ENCODE measurements at regions not wholly inside any gene's neighbourhood (a gene's known extent, or its start where the extent isn't known, plus 50 kb on each side); places are given as distances from the start of the nearest gene placed in this dataset.

DNA sequence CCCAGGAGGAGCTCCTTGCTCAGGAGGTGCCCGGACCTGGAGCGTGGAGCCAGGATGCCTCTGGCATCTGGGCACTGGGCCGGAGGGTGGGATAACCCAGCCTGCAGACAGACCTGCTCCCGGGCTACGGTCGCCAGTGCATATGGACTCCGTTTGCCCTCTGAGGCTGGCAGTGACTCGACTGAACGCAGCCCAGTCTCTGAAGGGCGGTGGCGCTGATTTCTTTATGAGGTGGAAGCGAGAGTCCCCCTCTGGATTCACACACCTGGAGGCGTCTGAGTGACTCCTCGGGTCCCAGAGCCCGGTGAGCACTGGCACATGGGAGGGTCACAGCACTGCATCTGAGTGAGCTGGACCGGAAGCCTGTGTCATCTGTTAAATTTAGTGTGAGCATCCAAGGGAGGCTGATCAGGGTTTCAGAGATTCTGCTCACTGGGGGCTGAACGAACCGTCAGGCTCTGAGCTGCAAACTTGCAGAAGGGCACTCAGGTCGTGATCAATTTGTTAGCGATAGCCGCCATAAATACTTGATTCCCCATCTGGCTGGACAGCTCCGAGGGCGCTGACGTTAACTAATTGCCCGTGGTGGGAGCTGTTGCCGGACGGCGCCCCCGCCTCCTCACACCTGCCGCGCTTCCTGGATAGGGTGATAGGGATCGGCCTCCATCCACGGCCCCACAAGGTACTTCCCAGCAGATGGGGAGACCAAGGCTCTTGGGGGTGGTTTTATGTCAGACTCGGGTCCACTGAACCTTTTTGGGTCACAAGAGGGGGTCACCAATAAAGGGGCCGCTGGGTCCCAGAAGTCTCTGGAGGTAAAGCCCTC lies 60.7 kb upstream of the TTC34 start:
- DNase-seq: no peak
- WGBS, 2 donors: 47 to 52% methylated on average over 5 to 26 of the region's 35 CpGs
- no peaks in the 10 kb centered on the region for H3K36me3 ChIP-seq (ENCODE audit: low read depth, missing control alignments)
- TF ChIP-seq POLR2A (IDR thresholded peaks at IDR 0.05): no peak
- TF ChIP-seq, protein P1, sequence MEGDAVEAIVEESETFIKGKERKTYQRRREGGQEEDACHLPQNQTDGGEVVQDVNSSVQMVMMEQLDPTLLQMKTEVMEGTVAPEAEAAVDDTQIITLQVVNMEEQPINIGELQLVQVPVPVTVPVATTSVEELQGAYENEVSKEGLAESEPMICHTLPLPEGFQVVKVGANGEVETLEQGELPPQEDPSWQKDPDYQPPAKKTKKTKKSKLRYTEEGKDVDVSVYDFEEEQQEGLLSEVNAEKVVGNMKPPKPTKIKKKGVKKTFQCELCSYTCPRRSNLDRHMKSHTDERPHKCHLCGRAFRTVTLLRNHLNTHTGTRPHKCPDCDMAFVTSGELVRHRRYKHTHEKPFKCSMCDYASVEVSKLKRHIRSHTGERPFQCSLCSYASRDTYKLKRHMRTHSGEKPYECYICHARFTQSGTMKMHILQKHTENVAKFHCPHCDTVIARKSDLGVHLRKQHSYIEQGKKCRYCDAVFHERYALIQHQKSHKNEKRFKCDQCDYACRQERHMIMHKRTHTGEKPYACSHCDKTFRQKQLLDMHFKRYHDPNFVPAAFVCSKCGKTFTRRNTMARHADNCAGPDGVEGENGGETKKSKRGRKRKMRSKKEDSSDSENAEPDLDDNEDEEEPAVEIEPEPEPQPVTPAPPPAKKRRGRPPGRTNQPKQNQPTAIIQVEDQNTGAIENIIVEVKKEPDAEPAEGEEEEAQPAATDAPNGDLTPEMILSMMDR (IDR thresholded peaks at IDR 0.05): no peak
- no peaks in the 10 kb centered on the region for H3K9me3 ChIP-seq
- no peak overlapping the region for H3K27ac ChIP-seq
- intact Hi-C loops (cut with DNase I; ENCODE audit: low total_unique reads): no loop called here
- no peaks in the 10 kb centered on the region for H3K4me1 ChIP-seq
- no peaks in the 10 kb centered on the region for H3K27me3 ChIP-seq
- H3K4me3 ChIP-seq: no peak overlapping the region

DNA sequence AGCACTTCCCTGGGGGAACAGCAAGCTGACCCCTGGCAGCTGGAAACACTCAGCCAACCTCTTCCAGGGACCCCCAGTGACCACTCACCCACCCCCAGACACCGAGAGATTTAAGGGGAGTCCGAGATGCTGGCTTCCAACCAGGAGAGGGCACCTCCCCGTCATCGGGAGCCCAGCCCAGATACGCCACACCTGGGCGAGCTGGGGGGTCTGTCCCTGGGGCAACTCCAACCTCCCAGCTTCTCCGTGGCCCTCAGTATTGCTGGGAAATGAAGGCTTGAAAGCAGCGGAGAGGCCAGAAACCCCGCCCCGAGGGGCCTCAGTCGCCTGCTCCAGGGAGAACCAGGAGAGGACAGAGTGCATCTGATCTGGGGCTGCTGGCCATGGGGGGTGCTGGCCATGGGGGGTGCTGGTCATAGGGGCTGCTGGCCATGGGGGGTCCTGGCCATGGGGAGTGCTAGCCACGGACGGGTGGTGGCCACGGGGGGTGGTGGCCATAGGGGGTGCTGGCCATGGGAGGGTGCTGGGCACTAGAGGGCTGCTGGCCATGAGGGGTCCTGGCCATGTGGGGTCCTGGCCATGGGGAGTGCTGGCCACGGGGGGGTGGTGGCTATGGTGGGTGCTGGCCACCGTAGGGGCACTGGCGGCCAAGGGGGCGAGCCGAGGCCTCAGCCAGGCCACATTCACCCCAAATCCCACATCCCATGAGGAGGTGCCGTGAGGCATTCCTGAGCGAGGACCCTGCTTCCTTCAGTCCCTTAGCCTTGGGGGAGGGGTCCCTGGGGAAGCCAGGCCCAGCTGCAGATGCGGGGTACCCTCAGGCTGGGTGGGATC lies 61.5 kb upstream of the TTC34 start:
- no peak for DNase-seq
- Histone ChIP-seq H3K4me3 (no peak overlapping the region), H3K27me3 (no peaks in the 10 kb centered on the region), H3K9me3 (no peaks in the 10 kb centered on the region), H3K27ac (no peak overlapping the region), H3K36me3 (ENCODE audit: low read depth, missing control alignments) (no peaks in the 10 kb centered on the region), H3K4me1 (no peaks in the 10 kb centered on the region)
- intact Hi-C loops (cut with DNase I; ENCODE audit: low total_unique reads): no loop called here
- TF ChIP-seq, protein P1 (IDR thresholded peaks at IDR 0.05): no peak
- no peak for TF ChIP-seq POLR2A (IDR thresholded peaks at IDR 0.05)
- 73 to 84% methylated on average over 8 to 22 of the region's 22 CpGs for WGBS, 2 donors

DNA sequence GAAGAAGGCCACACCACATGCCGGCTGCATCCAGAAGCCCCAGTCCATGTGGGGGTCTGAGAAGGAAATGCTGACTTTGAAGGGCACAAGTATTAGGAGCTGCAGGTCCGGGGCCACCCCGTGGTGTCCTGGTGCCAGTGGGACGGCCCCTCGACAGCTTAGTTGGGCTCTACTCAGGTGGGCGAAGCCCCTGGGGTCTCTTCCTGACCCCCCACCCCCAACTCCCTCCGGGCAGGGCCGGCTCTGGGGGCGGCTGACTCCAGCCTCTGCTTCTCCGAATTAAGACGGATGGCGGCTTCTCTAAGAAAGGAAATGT lies 62.1 kb upstream of the TTC34 start:
- 43% methylated on average over 12 of the region's 12 CpGs; no CpG with 5 or more reads in 1 of the 2 donors for WGBS, 2 donors
- H3K4me1 ChIP-seq: no peaks in the 10 kb centered on the region
- no peak overlapping the region for H3K4me3 ChIP-seq
- no peak for TF ChIP-seq POLR2A (IDR thresholded peaks at IDR 0.05)
- TF ChIP-seq, protein P1 (IDR thresholded peaks at IDR 0.05): no peak
- H3K36me3 ChIP-seq (ENCODE audit: low read depth, missing control alignments): no peaks in the 10 kb centered on the region
- no peaks in the 10 kb centered on the region for H3K27me3 ChIP-seq
- H3K9me3 ChIP-seq: no peaks in the 10 kb centered on the region
- no peak for DNase-seq
- intact Hi-C loops (cut with DNase I; ENCODE audit: low total_unique reads): no loop called here
- no peak overlapping the region for H3K27ac ChIP-seq

DNA sequence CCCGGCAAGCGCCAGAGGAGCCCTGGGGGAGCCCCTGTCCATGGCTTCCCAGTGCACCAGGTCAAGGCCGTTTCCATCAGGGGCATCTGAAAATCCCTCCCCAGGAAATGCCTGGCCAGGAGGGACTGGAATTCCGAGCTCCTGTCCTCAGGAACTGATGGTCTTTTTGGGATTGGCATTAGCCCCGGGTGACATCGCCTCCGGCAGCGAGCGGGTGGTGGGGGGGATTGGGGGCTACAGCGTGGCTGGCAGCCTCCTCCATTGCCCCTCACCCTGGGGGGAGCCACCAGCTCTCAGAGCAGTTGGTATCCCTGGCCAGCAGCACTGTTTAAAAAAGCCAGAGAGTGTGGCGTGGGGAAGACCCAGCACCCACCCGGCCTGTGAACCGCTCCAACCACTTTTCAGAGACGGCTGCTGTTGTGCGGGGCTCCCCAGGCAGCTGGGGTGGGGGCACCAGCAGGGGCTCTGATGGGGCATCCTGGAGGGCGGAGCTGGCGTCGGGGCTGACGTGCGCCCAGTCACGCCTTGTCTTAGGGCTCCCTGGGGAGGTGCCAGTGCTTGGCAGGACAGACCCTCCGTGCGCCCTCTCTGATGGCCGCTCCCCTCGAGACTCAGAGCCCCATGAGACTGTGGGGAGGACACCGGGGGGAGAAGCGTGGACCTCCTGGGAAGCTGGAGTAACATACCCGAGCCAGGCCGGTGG lies 62.9 kb upstream of the TTC34 start:
- intact Hi-C loops (cut with DNase I; ENCODE audit: low total_unique reads): no loop called here
- no peaks in the 10 kb centered on the region for H3K9me3 ChIP-seq

More for the DNA sequence above, 62.9 kb upstream of the TTC34 start:
- DNase-seq: no peak
- no peak overlapping the region for H3K4me3 ChIP-seq
- H3K4me1 ChIP-seq: no peaks in the 10 kb centered on the region
- no peaks in the 10 kb centered on the region for H3K27me3 ChIP-seq
- WGBS, 2 donors: 79 to 84% methylated on average over 13 to 28 of the region's 29 CpGs
- TF ChIP-seq, protein P1 (IDR thresholded peaks at IDR 0.05): no peak
- no peak for TF ChIP-seq POLR2A (IDR thresholded peaks at IDR 0.05)
- no peak overlapping the region for H3K27ac ChIP-seq
- no peaks in the 10 kb centered on the region for H3K36me3 ChIP-seq (ENCODE audit: low read depth, missing control alignments)

Data from testis (tissue), 2 donors.